DMS 273 (cell line): ENCODE measurements at regions not wholly inside any gene's neighbourhood (a gene's known extent, or its start where the extent isn't known, plus 50 kb on each side); places are given as distances from the start of the nearest gene placed in this dataset.
"Not testable (repeated sequence)": the region's sequence is repeated elsewhere in the genome, so short reads cannot be mapped to it uniquely, and the experiment has no call there.

Experiments used
- DNase-seq: peaks from one replicate; lab custom pipeline; 2025; ENCODE audit not compliant: unreplicated experiment; lab: John Stamatoyannopoulos, UW

DNA sequence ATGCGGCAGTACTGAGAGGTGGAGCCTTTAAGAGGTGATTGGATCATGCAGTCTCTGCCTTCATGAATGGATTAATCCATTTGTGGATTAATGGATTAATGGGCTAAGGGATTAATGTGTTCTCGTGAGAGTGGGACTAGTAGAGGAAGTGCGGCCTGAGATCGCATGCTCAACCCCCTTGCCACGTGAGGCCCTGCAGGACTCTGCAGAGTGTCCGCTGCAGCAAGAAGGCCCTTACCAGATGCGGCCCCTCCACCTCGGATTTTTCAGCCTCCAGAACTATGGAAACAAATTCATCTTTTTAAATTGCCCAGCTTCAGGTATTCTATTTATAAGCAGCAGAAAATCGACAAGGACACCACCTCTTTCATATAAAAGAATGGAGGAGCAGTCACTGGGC lies 148.8 kb downstream of the TPRA1 start:
- no peak for DNase-seq

- DNase-seq, result no peak
Measured at GRCh38 chr3:127440384-127440783, 150.1 kb downstream of the TPRA1 start.

GRCh38 chr3:127439621-127440020 lies 150.9 kb downstream of the TPRA1 start:
- DNase-seq, result no peak

DNA sequence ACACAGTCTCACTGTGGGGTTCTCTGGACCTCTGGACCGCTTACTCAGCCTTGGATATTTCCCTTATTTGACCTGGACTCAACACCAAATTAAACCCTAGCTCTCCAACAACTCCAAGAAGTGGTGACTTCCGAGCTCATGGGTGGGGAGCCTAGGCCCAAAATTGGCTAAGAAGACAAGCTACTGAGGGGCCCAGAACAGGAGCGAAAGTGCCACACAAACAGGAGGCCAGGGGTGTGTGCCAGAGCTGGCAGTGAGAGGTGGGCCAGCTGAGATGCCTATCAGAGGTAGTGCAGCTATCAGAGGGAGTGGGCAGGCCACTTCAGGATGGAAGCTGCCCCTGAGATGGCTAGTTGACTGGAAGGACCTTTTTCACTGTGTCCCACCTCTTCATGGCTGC lies 151.1 kb upstream of the PRR20G start:
- no peak for DNase-seq

GRCh38 chr3:127438371-127438770 lies 150.5 kb upstream of the PRR20G start:
- DNase-seq, result no peak

GRCh38 chr3:127435299-127435698 lies 147.5 kb upstream of the PRR20G start:
- not testable (repeated sequence) for DNase-seq

DNA sequence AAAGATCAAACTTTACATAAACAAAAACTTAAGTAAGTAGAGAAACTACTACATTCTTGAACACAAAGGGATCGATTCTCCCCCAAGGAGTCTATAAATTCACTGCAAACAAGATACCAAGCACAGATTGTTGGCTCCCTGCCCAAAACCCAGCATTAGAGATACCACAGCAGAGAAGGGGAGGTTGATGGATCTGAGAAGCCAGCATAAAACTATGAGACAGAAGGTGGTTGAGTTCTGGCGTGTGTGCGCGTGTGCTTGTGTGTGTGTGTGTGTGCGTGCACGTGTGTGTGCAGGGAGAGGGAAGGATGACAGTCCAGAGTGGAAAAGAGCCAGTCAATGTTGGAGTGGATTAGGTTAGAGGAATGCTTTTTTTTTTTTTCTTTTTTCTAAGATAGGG lies 143.2 kb upstream of the PRR20G start:
- DNase-seq, result peak; percentile 95

- peak; percentile 88 for DNase-seq
Measured at GRCh38 chr3:127428344-127428997, 140.6 kb upstream of the PRR20G start.

- no peak for DNase-seq
Measured at GRCh38 chr3:127427666-127428065, 139.8 kb upstream of the PRR20G start.

GRCh38 chr3:127427156-127427555 lies 139.3 kb upstream of the PRR20G start:
- no peak for DNase-seq

DNA sequence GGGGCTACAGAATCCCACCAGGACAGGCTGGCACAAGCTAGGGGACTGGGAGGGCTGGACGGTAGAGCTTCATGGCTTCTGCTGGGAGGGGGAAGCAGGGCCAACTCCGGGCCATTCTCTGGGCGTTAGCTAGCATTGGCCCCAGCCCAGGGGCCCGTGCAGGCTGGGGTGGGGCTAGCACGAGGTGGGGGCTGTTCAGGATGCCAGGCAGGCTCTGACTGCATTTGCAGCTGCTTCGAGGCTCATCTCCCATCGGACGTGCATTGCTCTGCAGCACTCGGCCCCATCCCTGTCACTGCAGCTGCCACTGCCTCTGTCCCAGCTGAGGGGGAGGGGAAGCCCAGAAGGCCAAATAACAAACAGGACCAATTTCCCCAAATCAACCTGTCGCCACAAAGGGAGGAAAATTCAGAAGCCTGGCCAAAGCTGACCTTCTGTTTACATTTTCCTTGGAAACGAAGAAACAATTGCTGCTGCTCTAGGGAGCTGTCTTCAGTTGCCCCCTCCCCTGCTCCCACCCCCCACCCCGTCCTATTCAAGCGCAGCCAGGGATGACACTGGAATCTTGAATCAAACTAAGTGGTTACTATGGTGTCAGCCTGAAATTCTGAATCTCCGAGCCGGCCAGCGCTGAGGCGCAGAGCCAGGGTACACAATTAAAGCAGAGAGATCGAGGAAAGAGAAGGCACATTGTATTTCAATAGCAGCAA lies 138.8 kb upstream of the PRR20G start:
- no peak for DNase-seq

GRCh38 chr3:127425505-127426443 lies 137.9 kb upstream of the PRR20G start:
- no peak for DNase-seq

DNA sequence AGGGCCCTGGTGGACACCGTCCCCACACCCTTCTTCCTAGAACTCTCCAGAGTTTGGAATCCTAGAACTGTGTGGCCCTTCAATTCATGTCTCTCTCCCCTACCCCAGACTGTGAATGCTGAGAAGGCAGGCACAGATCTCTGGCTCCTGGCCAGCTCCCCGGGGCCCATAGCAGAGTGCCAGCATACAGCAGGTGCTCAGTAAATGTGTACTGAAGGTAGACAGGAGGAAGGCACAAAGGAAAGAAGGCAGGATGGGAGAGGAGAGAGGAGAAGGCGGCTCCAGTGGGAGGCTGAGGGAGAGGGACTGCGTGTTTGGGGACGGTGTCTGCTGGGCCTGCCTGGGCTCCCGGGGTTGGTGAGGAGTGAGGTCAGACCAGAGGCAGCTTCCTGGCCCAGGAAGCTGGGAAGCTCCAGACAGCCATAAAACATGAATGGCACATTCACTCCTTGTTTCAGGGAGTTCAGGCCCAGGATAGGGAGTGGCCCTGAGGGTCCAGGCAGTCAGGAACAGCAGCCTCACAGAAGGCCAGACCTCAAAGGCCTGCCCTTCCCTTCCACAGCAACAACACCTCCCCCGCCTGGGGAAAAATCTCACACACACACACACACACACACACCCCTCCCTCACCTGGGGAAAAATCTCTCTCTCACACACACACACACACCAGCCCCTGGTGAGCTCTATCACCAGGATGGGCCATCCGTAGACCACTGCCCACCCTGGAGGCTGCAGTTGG lies 137.1 kb upstream of the PRR20G start:
- no peak for DNase-seq

- no peak for DNase-seq
Measured at GRCh38 chr3:127423856-127424765, 136.3 kb upstream of the PRR20G start.

- no peak for DNase-seq
Measured at GRCh38 chr3:127422663-127423375, 135.0 kb upstream of the PRR20G start.

GRCh38 chr3:127421943-127422662 lies 134.3 kb upstream of the PRR20G start:
- DNase-seq, result no peak

DNA sequence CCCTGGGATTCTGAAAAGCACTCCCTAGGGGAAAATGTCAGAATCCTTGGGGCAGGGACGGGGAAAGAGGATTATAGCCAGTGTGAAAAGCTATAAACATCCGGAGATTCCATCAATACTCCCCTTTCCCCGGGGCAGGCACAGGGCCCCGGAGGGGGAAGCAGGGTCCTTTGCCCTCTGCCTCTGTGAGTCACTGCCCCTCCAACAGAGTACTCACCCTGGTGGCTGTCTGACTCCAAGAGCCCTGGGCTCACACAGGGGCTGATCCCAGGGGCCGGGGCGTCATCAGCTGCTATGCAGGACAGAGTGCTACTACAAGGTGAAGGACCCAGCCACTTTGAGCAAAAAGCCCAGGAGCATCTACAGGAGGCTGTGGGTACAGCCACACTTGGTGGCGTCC lies 133.0 kb upstream of the PRR20G start:
- peak; percentile 35 for DNase-seq

DNA sequence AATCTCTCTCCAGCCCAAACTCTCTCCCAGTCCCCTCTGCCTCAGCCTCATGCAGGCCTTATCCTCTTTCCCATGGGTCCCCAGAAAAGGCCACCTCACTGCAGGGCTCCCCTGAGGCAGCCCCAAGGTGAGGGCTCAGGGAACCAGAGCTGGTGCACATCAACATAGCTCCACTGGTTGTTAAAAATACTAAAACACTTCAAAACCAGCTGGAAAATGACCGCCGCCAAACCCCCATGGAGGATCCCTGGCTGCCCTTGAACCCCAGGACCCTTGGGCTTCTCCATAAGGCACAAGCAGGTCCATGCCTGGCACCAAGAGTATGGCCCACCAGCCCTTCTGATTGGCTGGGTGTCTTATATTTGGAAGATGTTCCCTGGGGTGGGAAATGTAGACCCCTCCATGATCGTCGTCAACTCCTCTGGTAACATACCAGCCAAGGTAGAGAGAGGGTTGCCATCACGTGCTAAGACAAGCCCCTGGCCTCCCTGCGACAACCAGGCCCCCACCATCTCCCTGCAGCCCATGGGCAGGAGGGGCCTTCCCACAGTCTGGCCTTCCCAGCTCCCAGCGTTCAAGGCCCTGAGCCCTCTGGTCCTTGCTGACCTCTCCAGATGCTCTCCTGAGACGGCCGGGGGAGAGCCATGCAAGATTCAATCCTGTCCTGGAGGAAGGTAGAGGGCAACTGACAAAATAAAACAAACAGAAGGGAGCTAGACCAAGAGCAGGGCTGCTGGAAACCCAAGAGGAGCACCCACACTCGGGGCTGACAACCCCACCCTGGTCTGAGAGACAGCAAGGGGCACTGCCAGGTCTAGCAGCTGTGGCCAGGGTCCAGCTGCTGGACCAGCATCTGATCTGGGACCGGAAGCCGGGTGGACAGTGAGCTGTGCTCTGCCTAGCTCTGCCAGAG lies 132.1 kb upstream of the PRR20G start:
- no peak for DNase-seq
